AG09319 (cell line): ENCODE measurements at regions not wholly inside any gene's neighbourhood (a gene's known extent, or its start where the extent isn't known, plus 50 kb on each side); places are given as distances from the start of the nearest gene placed in this dataset.

Experiments used
- DNase-seq: peaks from one replicate; pipeline ENCODE4 v3.0.0-alpha.2; 2010; ENCODE audit warnings: low read depth; ENCODE audit errors: extremely low read depth
- TF ChIP-seq, protein P1 (sequence below): IDR thresholded peaks from 2 replicates; pipeline ENCODE4 v1.5.1; 2011; ENCODE audit warnings: low read depth, mild to moderate bottlenecking, inconsistent platforms, low read length, moderate library complexity

DNA sequence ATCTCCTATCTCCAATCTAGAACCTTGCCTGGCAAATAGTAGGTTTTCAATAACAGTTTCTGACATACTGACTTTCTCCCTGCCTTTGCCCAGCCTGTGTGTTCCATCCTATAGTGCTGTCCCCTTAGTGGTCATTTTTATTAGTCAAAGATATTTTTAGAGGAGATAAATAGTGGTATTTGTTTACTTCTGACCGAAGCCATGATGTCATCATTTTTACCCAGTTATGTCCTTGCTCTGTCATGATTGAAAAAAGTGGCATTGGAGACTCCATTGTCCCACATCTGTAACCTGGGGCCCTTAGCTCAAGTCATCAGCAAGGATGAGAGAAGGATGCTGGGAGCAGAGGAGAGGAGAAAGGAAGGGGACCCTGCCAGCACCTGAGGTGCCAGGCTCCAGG is 80.6 kb upstream of the ATP2B2 start:
- TF ChIP-seq, protein P1, sequence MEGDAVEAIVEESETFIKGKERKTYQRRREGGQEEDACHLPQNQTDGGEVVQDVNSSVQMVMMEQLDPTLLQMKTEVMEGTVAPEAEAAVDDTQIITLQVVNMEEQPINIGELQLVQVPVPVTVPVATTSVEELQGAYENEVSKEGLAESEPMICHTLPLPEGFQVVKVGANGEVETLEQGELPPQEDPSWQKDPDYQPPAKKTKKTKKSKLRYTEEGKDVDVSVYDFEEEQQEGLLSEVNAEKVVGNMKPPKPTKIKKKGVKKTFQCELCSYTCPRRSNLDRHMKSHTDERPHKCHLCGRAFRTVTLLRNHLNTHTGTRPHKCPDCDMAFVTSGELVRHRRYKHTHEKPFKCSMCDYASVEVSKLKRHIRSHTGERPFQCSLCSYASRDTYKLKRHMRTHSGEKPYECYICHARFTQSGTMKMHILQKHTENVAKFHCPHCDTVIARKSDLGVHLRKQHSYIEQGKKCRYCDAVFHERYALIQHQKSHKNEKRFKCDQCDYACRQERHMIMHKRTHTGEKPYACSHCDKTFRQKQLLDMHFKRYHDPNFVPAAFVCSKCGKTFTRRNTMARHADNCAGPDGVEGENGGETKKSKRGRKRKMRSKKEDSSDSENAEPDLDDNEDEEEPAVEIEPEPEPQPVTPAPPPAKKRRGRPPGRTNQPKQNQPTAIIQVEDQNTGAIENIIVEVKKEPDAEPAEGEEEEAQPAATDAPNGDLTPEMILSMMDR = no peak
- DNase-seq = no peak

DNA sequence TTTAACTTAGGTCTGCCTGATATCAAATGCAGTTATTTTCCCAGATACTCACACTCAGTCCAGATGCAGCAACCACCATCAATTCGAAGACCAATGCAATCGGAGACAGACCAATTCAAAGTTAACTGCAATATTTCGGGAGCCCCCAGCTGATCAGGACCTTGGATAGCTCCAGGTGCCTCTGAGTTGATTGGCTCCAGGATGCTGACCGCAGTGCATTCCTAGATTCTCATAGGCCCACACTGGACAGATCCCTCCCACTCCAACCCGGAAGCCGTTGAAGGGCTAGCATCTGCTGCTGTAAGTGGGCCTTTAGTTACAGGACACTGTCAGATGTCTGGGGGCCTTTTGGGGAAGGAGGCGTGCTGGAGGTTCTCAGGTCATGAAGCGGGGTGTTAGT is 89.5 kb upstream of the ATP2B2 start:
- DNase-seq = no peak
- TF ChIP-seq, protein P1 = no peak

DNA sequence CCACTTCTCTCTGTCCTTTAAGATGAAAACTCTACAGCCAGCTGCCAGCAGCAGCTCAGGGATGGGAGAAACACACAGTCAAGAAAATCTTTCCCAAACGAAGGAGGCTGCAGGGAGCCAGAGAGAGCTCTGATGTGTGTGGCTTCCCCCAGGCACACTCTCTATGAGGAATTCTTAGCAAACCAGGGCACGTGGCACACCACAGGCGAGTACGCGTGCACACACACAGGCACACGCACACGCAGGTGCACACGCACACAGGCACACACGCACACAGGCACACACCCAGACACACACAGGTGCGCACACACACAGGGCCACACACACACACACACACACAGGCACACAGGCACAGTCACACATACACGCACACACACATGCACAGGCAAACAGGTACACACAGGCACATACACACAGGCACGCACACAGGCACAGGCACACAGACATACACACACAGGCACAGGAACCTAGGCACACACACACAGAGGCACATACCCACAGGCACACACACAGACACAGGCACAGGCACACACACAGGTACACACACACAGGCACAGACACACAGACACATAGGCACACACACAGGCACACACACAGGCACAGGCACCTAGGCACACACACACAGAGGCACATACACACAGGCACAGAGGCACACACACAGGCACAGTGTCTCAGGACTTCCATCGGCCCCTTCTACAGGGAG is 91.5 kb upstream of the ATP2B2 start:
- DNase-seq = no peak

DNA sequence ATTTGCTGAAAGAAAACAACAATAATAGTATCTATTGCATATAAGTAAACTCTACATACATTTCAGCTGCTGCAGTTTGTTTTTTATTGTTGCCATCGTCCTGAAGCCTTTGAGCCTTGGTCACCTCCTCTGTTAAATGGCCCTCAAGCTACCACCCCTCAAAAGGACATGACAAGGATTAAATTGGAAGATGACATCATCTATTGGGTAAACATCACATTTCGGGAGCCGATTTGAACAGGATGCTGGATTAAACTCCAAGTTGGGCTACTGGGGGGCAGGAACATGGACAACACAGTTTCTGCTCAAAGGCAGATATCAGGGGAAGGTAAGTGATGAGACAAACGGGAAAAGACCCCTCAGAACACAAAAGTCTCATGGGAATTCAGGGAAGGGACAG is 92.3 kb upstream of the ATP2B2 start:
- TF ChIP-seq, protein P1 = no peak
- no peak for DNase-seq

More for the DNA sequence above, 91.5 kb upstream of the ATP2B2 start:
- TF ChIP-seq, protein P1 = no peak

DNA sequence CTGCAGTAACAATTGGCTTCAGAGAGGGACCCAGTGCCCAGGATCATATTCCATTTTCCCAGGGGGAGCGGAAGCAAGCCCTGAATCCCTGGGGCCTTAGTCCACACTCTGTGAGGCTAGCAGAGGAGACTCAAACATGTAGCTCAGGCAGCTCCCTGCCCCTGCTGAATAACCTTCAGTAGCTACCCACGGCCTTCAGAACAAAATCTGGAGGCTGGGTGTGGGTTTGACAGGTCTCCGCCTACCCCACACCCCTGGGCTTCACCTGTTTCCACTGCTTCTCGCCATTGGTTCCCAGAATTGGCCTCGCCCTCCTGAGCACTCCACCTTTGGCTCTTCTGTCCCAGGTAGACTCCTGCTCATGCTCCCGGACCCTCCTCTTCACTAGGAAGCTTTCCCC is 93.6 kb upstream of the ATP2B2 start:
- DNase-seq = no peak
- TF ChIP-seq, protein P1 = no peak

DNA sequence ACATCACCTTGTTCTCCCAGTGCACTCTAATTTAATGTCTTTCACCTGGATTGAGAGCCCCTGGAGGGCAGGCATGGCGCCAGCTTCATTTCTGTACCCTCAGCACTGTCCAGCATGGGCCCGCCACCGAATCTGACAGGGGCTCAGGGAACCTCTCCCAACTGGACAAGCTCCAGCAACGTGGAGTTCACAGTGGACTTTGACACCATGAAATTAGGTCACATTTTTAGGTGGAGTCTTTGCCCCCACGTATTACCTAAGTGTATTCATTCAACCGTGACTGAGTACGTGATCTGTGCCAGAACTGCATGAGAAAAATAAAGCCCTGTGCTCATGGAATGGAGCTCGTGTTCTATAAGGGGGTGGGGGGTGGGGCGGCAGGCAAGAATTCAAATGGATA is 94.1 kb upstream of the ATP2B2 start:
- DNase-seq = no peak
- TF ChIP-seq, protein P1 = no peak

DNA sequence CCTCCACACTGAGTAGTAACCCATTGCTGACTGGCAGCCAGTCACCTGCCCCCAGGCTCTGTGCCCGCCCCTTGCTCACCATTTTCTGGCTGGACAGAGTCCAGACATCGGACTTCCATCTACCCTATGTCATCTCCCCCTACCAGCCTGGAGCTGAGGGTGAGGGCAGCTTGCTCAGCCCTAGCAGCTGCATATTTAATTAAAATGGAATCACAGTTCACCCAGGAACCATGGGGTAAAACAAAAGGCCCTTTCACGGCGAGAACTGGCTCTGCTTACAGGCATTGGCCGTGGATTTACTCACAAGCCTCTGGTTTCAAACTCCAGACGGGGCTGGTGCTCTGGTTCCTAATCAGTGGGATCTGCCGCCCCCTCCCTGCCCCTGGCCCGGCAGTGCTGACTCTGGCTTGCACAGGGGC is 94.9 kb upstream of the ATP2B2 start:
- TF ChIP-seq, protein P1 = no peak
- no peak for DNase-seq
